PC-3 (cell line): ENCODE measurements at regions not wholly inside any gene's neighbourhood (a gene's known extent, or its start where the extent isn't known, plus 50 kb on each side); places are given as distances from the start of the nearest gene placed in this dataset.

Source experiments
- ATAC-seq: fragments of 200-7000 bp; cut with Tn5 transposase; 2 replicates; pipeline ENCODE4 v1.9.1; 2020; ENCODE audit warnings: mild to moderate bottlenecking, moderate library complexity
- BruUV-seq: library from RNA; stranded (reverse); fragments of 400-500 nt; replicated peaks from 2 replicates; lab custom pipeline; 2021; lab: Mats Ljungman, UMichigan
- CTCF ChIA-PET: fragments of 300-600 bp; sonication (Branson Sonifier 250); formaldehyde crosslinking; loops from one replicate; lab custom pipeline; 2022; ENCODE audit warnings: antibody characterized with exemption; lab: Charles Lee
- POLR2A ChIA-PET: fragments of 300-600 bp; sonication (Branson Sonifier 250); formaldehyde crosslinking; loops from one replicate; lab custom pipeline; 2022; ENCODE audit warnings: antibody characterized with exemption; ENCODE audit not compliant: unreplicated experiment; lab: Charles Lee
- DNase-seq: peaks from one replicate; pipeline ENCODE4 v3.0.0-alpha.2; 2015
- H2AFZ ChIP-seq: fragments of 300-600 bp; sonication (generic); 2 replicates; pipeline ENCODE4 v1.6.0; 2016; ENCODE audit warnings: antibody characterized with exemption, low read length
- H3F3A ChIP-seq: fragments of 300-600 bp; sonication (generic); one replicate; pipeline ENCODE4 v1.6.0; 2017; ENCODE audit warnings: antibody characterized with exemption, low read length, control low read depth, mild to moderate bottlenecking; ENCODE audit not compliant: unreplicated experiment
- H3K27ac ChIP-seq: fragments of 300-600 bp; sonication (generic); 2 replicates; pipeline ENCODE4 v1.5.1; 2016; ENCODE audit warnings: mild to moderate bottlenecking, low read length
- H3K27me3 ChIP-seq: fragments of 300-600 bp; sonication (generic); 2 replicates; pipeline ENCODE4 v1.6.1; 2016; ENCODE audit warnings: low read length, mixed read lengths
- H3K36me3 ChIP-seq: fragments of 300-600 bp; sonication (generic); 2 replicates; pipeline ENCODE4 v1.6.1; 2016; ENCODE audit warnings: low read depth, mixed run types, low read length, mixed read lengths
- H3K4me1 ChIP-seq: fragments of 300-600 bp; sonication (generic); 2 replicates; pipeline ENCODE4 v1.5.1; 2016; ENCODE audit warnings: low read length; ENCODE audit not compliant: insufficient read depth
- H3K4me2 ChIP-seq: fragments of 300-600 bp; sonication (generic); 2 replicates; pipeline ENCODE4 v1.6.0; 2016; ENCODE audit warnings: low read length
- H3K4me3 ChIP-seq: fragments of 300-600 bp; sonication (generic); 2 replicates; pipeline ENCODE4 v1.5.1; 2016; ENCODE audit warnings: mild to moderate bottlenecking, low read length, mixed read lengths
- H3K79me2 ChIP-seq: fragments of 300-600 bp; sonication (generic); 2 replicates; pipeline ENCODE4 v1.6.1; 2017; ENCODE audit warnings: low read length, mixed read lengths
- H3K9ac ChIP-seq: fragments of 300-600 bp; sonication (generic); 2 replicates; pipeline ENCODE4 v1.6.0; 2016; ENCODE audit warnings: mild to moderate bottlenecking, low read length
- H3K9me2 ChIP-seq: fragments of 300-600 bp; sonication (generic); replicated peaks from 2 replicates; pipeline ENCODE4 v1.6.1; 2016; ENCODE audit warnings: mixed run types, low read length, mixed read lengths
- H3K9me3 ChIP-seq: fragments of 300-600 bp; sonication (generic); 2 replicates; pipeline ENCODE4 v1.6.1; 2016; ENCODE audit warnings: low read length, mixed read lengths
- H4K20me1 ChIP-seq: fragments of 300-600 bp; sonication (generic); 2 replicates; pipeline ENCODE4 v1.6.1; 2016; ENCODE audit warnings: low read length, mixed read lengths
- CTCF ChIP-seq: fragments of 300-600 bp; sonication (generic); conservative IDR thresholded peaks from 2 replicates; pipeline ENCODE4 v1.5.1; 2017; ENCODE audit warnings: antibody characterized with exemption, low read depth, mild to moderate bottlenecking, low read length
- EZH2 ChIP-seq: fragments of 300-600 bp; sonication (generic); IDR thresholded peaks from one replicate; pipeline ENCODE4 v1.6.1; 2017; ENCODE audit warnings: antibody characterized with exemption, mild to moderate bottlenecking, low read length; ENCODE audit not compliant: unreplicated experiment
- EZH2phosphoT487 ChIP-seq: fragments of 300-600 bp; sonication (generic); IDR thresholded peaks from 2 replicates; pipeline ENCODE4 v1.6.1; 2018; ENCODE audit warnings: mild to moderate bottlenecking, antibody characterized with exemption, low read length, borderline replicate concordance
- intact Hi-C: fragments of 100-400 bp; cut with micrococcal nuclease; formaldehyde crosslinking; loops from 2 replicates; pipeline ENCODE4 v1.9.0; 2023

GRCh38 chr6:23994013-23994412 is 132.0 kb upstream of the NRSN1 start:
- POLR2A ChIA-PET = no interaction called here
- H3K4me3 ChIP-seq = no peak overlapping the region
- intact Hi-C loops = no loop called here
- H2AFZ ChIP-seq = no peak overlapping the region
- H3K9ac ChIP-seq = no peak overlapping the region
- H3K79me2 ChIP-seq = no peaks in the 10 kb centered on the region
- no peaks in the 10 kb centered on the region for H3K27me3 ChIP-seq
- CTCF ChIA-PET = no interaction called here
- H3K9me2 ChIP-seq = no peaks in the 10 kb centered on the region
- H3F3A ChIP-seq = no peaks in the 10 kb centered on the region
- DNase-seq (no peak), ATAC-seq (no peak)
- H3K27ac ChIP-seq = no peak overlapping the region
- H3K4me1 ChIP-seq = no peaks in the 10 kb centered on the region
- no peaks in the 10 kb centered on the region for H3K9me3 ChIP-seq
- H3K4me2 ChIP-seq = no peak overlapping the region
- H3K36me3 ChIP-seq = no peaks in the 10 kb centered on the region
- TF ChIP-seq CTCF = no peak
- no peak for TF ChIP-seq EZH2
- TF ChIP-seq EZH2phosphoT487 = no peak
- no TSS peak for BruUV-seq
- no peaks in the 10 kb centered on the region for H4K20me1 ChIP-seq

GRCh38 chr6:24004062-24004461 is 122.0 kb upstream of the NRSN1 start:
- BruUV-seq = no TSS peak
- H2AFZ ChIP-seq = no peak overlapping the region
- no peak for TF ChIP-seq EZH2
- TF ChIP-seq CTCF = no peak
- TF ChIP-seq EZH2phosphoT487 = no peak
- peak overlapping the region; percentile 32; the same call in 1 of the 2 replicates for H3K27ac ChIP-seq
- H4K20me1 ChIP-seq = no peaks in the 10 kb centered on the region
- no peak overlapping the region for H3K4me3 ChIP-seq
- H3K36me3 ChIP-seq = no peaks in the 10 kb centered on the region
- no peaks in the 10 kb centered on the region for H3K79me2 ChIP-seq
- H3K4me2 ChIP-seq = 0 out of 2 replicates have a peak overlapping the region, but pooled peaks have one; percentile 13
- H3K9me2 ChIP-seq = no peaks in the 10 kb centered on the region
- DNase-seq (peak; percentile 61), ATAC-seq (no peak)
- ChIA-PET CTCF (no interaction called here), POLR2A (no interaction called here)
- peaks cover 12% of the 10 kb centered on the region; the same call in 1 of the 2 replicates for H3K27me3 ChIP-seq
- H3K9me3 ChIP-seq = no peaks in the 10 kb centered on the region
- H3F3A ChIP-seq = no peaks in the 10 kb centered on the region
- peaks cover 6% of the 10 kb centered on the region for H3K4me1 ChIP-seq
- no peak overlapping the region for H3K9ac ChIP-seq
- intact Hi-C loops = no loop called here

- CTCF ChIA-PET = no interaction called here
These were observed 121.4 kb upstream of the NRSN1 start for GRCh38 chr6:24004659-24005058.

More at GRCh38 chr6:24004659-24005058, 121.4 kb upstream of the NRSN1 start:
- Histone ChIP-seq H3K9me2 (no peaks in the 10 kb centered on the region), H3K27me3 (peaks cover 18% of the 10 kb centered on the region; the same call in 1 of the 2 replicates), H3K9ac (no peak overlapping the region), H4K20me1 (no peaks in the 10 kb centered on the region), H3K36me3 (no peaks in the 10 kb centered on the region), H3K9me3 (no peaks in the 10 kb centered on the region), H3K79me2 (no peaks in the 10 kb centered on the region), H3K27ac (peak overlapping the region; percentile 32; the same call in 1 of the 2 replicates), H3K4me3 (no peak overlapping the region), H3K4me2 (no peak overlapping the region), H3K4me1 (peaks cover 6% of the 10 kb centered on the region), H2AFZ (no peak overlapping the region), H3F3A (no peaks in the 10 kb centered on the region)
- POLR2A ChIA-PET = no interaction called here
- TF ChIP-seq EZH2phosphoT487 (no peak), EZH2 (no peak), CTCF (no peak)
- ATAC-seq (no peak), DNase-seq (no peak)
- intact Hi-C loops = no loop called here
- BruUV-seq = no TSS peak
